ENCODE measurements at regions not wholly inside any gene's neighbourhood (a gene's known extent, or its start where the extent isn't known, plus 50 kb on each side); places are given as distances from the start of the nearest gene placed in this dataset.

GRCh38 chr5:89246864-89247263, 363.9 kb upstream of the MEF2C start:
- no peak for TF ChIP-seq CTCF (IDR thresholded peaks at IDR 0.05; ENCODE audit: extremely low read depth in 1 of 2, insufficient read depth in 1 of 2, low read depth in 1 of 2, low read length in 2 of 2)
- TF ChIP-seq JUN (IDR thresholded peaks at IDR 0.05; ENCODE audit: borderline replicate concordance, insufficient read depth, insufficient read length, low read depth), result no peak
- no peak for TF ChIP-seq EZH2 (IDR thresholded peaks at IDR 0.05; ENCODE audit: borderline replicate concordance, low read depth, low read length, severe bottlenecking)
- no peak for TF ChIP-seq POLR2A (IDR thresholded peaks at IDR 0.05; ENCODE audit: low read depth, low read length)
- no peak for TF ChIP-seq MAX (IDR thresholded peaks at IDR 0.05; ENCODE audit: insufficient read depth, insufficient read length)

Measured in endothelial cell of umbilical vein (primary cell).